Activated CD4-positive, alpha-beta memory T cell treated with anti-CD3 and anti-CD28 coated beads for 36 hours (primary cell): ENCODE measurements at regions not wholly inside any gene's neighbourhood (a gene's known extent, or its start where the extent isn't known, plus 50 kb on each side); places are given as distances from the start of the nearest gene placed in this dataset.
"Not testable (repeated sequence)": the region's sequence is repeated elsewhere in the genome, so short reads cannot be mapped to it uniquely, and the experiment has no call there.

ENCODE experiments used
- CTCF ChIA-PET: fragments of 350-600 bp; sonication (Branson Sonifier 250); formaldehyde crosslinking; loops from one replicate; lab custom pipeline; 2021; ENCODE audit warnings: antibody characterized with exemption, inconsistent platforms; lab: Charles Lee
- POLR2A ChIA-PET: fragments of 350-600 bp; sonication (Branson Sonifier 250); formaldehyde crosslinking; loops from one replicate; lab custom pipeline; 2021; ENCODE audit warnings: antibody characterized with exemption; lab: Charles Lee
- DNase-seq: peaks from one replicate; pipeline ENCODE4 v3.0.0-alpha.2; 2020
- H3K27ac Mint-ChIP-seq: one replicate; pipeline ENCODE4 v1.8.0; 2021; ENCODE audit warnings: mixed read lengths
- H3K27me3 Mint-ChIP-seq: one replicate; pipeline ENCODE4 v1.8.0; 2021; ENCODE audit warnings: mixed read lengths
- H3K36me3 Mint-ChIP-seq: one replicate; pipeline ENCODE4 v1.8.0; 2021; ENCODE audit warnings: mixed read lengths
- H3K4me1 Mint-ChIP-seq: one replicate; pipeline ENCODE4 v1.8.0; 2021; ENCODE audit warnings: low read depth, mixed read lengths
- H3K4me3 Mint-ChIP-seq: one replicate; pipeline ENCODE4 v1.8.0; 2021; ENCODE audit warnings: mild to moderate bottlenecking, mixed read lengths
- H3K9me3 Mint-ChIP-seq: one replicate; pipeline ENCODE4 v1.8.0; 2021; ENCODE audit warnings: mixed read lengths
- intact Hi-C: fragments of 100-400 bp; cut with micrococcal nuclease; formaldehyde crosslinking; loops from one replicate; pipeline ENCODE4 v1.15.1; 2023

- no peak for DNase-seq
- Mint-ChIP-seq H3K27ac (no peak overlapping the region), H3K4me3 (no peak overlapping the region), H3K27me3 (peaks cover 7% of the 10 kb centered on the region), H3K4me1 (no peaks in the 10 kb centered on the region), H3K9me3 (peaks cover 12% of the 10 kb centered on the region), H3K36me3 (peaks cover 2% of the 10 kb centered on the region)
- POLR2A ChIA-PET: no interaction called here
- CTCF ChIA-PET: no interaction called here
- intact Hi-C loops: no loop called here
Measured at GRCh38 chr6:6420107-6420506, 99.6 kb upstream of the F13A1 start.

- DNase-seq: no peak
- H3K9me3 Mint-ChIP-seq: peaks cover 3% of the 10 kb centered on the region
- H3K36me3 Mint-ChIP-seq: no peaks in the 10 kb centered on the region
- peaks cover 7% of the 10 kb centered on the region for H3K27me3 Mint-ChIP-seq
- H3K4me1 Mint-ChIP-seq: no peaks in the 10 kb centered on the region
- intact Hi-C loops: no loop called here
- no peak overlapping the region for H3K27ac Mint-ChIP-seq
- ChIA-PET POLR2A (no interaction called here), CTCF (no interaction called here)
- no peak overlapping the region for H3K4me3 Mint-ChIP-seq
Measured at GRCh38 chr6:6434151-6434550, 113.7 kb upstream of the F13A1 start.

GRCh38 chr6:6434723-6435122 is 114.3 kb upstream of the F13A1 start:
- DNase-seq: no peak
- Mint-ChIP-seq H3K4me3 (no peak overlapping the region), H3K27me3 (peaks cover 7% of the 10 kb centered on the region), H3K27ac (no peak overlapping the region), H3K9me3 (peaks cover 3% of the 10 kb centered on the region), H3K36me3 (no peaks in the 10 kb centered on the region), H3K4me1 (no peaks in the 10 kb centered on the region)
- intact Hi-C loops: no loop called here
- ChIA-PET CTCF (no interaction called here), POLR2A (no interaction called here)

DNA sequence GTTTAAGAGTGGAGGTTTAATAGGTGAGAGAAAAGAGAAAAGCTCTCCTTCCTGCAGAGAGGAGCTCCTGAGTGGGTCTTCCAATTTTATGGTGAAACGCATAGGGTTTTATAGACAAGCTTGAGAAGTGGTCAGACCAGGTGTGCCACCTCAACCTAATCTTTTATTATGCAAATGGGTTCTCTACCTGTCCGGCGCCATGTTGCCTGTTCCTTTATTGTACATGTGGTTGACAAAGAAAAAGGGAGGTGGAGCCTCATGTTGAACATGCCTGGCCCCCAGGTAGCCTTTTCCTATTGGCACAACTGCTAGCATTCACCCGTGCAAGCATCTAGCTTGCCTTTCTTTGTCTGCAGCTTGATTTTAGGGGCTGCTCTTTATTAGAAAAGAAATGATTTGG is 115.9 kb upstream of the F13A1 start:
- Mint-ChIP-seq H3K9me3 (peaks cover 3% of the 10 kb centered on the region), H3K27me3 (peaks cover 7% of the 10 kb centered on the region), H3K4me3 (no peak overlapping the region), H3K4me1 (no peaks in the 10 kb centered on the region), H3K36me3 (no peaks in the 10 kb centered on the region), H3K27ac (no peak overlapping the region)
- ChIA-PET POLR2A (no interaction called here), CTCF (no interaction called here)
- intact Hi-C loops: no loop called here
- no peak for DNase-seq

DNA sequence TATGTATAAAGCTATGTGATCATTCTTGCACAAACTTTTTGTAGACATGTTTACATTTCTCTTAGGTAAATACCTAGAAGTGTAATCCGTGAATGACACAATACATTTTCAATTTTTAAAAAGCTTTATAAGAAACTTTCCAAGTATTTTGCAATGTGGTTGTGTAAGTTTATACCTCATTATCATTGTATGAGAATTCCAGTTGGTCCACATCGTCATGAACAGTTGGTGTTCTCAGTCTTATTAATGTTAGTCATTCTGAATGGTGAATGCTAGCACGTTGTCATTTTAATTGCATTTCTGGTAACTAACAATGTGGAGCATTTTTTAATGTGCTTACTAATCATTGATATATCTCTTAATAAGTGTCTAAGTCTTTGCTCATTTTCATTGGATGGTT is 116.5 kb upstream of the F13A1 start:
- Mint-ChIP-seq H3K4me1 (no peaks in the 10 kb centered on the region), H3K36me3 (no peaks in the 10 kb centered on the region), H3K9me3 (peaks cover 3% of the 10 kb centered on the region), H3K27ac (no peak overlapping the region), H3K27me3 (peaks cover 7% of the 10 kb centered on the region), H3K4me3 (no peak overlapping the region)
- ChIA-PET CTCF (no interaction called here), POLR2A (no interaction called here)
- intact Hi-C loops: no loop called here
- no peak for DNase-seq

DNA sequence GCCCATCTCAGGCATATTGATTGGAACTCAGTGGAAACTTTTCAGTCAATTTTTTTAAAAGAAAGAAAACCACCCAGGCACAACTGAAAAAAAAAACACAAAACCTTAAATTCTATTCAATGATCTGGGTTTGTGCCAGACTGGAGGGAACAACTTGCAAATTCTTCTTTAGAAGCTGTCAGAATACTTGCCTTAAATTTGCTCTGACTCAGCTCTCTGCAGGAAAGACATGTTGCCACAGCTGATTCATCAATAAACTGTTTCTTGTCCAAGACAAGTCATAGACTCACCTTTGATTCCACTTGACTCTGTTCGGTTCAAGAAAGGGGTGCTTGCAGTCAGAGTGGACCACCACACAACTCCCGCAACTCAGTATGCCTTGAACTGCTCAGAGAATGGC is 117.8 kb upstream of the F13A1 start:
- Mint-ChIP-seq H3K4me3 (no peak overlapping the region), H3K9me3 (peaks cover 3% of the 10 kb centered on the region), H3K4me1 (no peaks in the 10 kb centered on the region), H3K27ac (no peak overlapping the region), H3K36me3 (no peaks in the 10 kb centered on the region), H3K27me3 (peaks cover 7% of the 10 kb centered on the region)
- ChIA-PET CTCF (no interaction called here), POLR2A (no interaction called here)
- DNase-seq: no peak
- intact Hi-C loops: no loop called here

GRCh38 chr6:6439778-6440177 is 119.3 kb upstream of the F13A1 start:
- H3K27me3 Mint-ChIP-seq: peaks cover 7% of the 10 kb centered on the region
- intact Hi-C loops: no loop called here
- CTCF ChIA-PET: no interaction called here
- H3K9me3 Mint-ChIP-seq: peaks cover 3% of the 10 kb centered on the region
- DNase-seq: no peak
- no peak overlapping the region for H3K4me3 Mint-ChIP-seq
- no peaks in the 10 kb centered on the region for H3K4me1 Mint-ChIP-seq
- H3K36me3 Mint-ChIP-seq: no peaks in the 10 kb centered on the region
- POLR2A ChIA-PET: no interaction called here
- H3K27ac Mint-ChIP-seq: no peak overlapping the region

GRCh38 chr6:6452002-6452401 is 131.5 kb upstream of the F13A1 start:
- H3K4me3 Mint-ChIP-seq: no peak overlapping the region
- POLR2A ChIA-PET: no interaction called here
- H3K4me1 Mint-ChIP-seq: no peaks in the 10 kb centered on the region
- no peaks in the 10 kb centered on the region for H3K36me3 Mint-ChIP-seq
- H3K27ac Mint-ChIP-seq: no peak overlapping the region
- peaks cover 4% of the 10 kb centered on the region for H3K27me3 Mint-ChIP-seq
- intact Hi-C loops: no loop called here
- CTCF ChIA-PET: no interaction called here
- H3K9me3 Mint-ChIP-seq: no peaks in the 10 kb centered on the region
- no peak for DNase-seq

DNA sequence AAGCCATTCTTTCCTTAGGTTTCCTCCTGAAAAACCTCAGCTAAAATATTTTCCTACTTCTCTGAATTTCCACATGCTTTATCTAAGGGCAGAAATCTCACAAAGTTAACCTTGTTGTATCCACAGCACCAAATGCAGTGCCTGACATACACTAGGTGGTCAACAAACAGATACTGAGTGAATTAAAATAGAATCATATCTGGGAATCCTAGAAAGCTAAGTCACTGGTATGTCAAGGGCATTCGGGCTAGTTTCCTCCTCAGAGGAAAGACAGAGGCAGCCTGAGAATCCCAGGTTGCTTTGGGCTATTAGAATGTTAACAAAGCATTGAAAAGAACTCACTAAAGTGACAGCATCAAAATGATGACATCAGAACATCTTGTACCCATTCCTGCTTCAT is 132.7 kb upstream of the F13A1 start:
- Mint-ChIP-seq H3K4me3 (no peak overlapping the region), H3K27me3 (peaks cover 12% of the 10 kb centered on the region), H3K9me3 (no peaks in the 10 kb centered on the region), H3K27ac (no peak overlapping the region), H3K4me1 (no peaks in the 10 kb centered on the region), H3K36me3 (no peaks in the 10 kb centered on the region)
- ChIA-PET CTCF (no interaction called here), POLR2A (no interaction called here)
- intact Hi-C loops: no loop called here
- DNase-seq: no peak

DNA sequence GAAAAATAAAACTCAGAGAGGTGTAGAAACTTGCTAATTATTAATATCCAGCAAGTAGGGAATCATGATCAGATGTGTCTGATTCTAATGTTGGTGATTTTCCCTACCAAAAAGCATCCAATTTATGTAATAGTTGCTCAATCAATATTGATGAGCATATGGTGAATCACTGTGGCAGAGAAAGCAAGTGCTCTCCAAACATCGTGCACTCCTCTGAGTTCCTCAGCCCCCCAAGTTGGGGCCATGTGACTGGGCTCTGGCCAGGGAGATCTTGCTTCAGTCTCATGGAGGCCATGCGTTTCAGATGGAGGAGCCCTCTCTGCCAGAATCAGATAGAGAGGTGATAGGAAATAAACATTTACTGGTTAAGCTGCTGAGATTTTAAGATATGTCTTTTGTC is 133.2 kb upstream of the LY86 start:
- intact Hi-C loops: no loop called here
- ChIA-PET CTCF (no interaction called here), POLR2A (no interaction called here)
- Mint-ChIP-seq H3K27ac (no peak overlapping the region), H3K36me3 (no peaks in the 10 kb centered on the region), H3K9me3 (peaks cover 5% of the 10 kb centered on the region), H3K27me3 (peaks cover 24% of the 10 kb centered on the region), H3K4me1 (no peaks in the 10 kb centered on the region), H3K4me3 (no peak overlapping the region)
- DNase-seq: no peak

DNA sequence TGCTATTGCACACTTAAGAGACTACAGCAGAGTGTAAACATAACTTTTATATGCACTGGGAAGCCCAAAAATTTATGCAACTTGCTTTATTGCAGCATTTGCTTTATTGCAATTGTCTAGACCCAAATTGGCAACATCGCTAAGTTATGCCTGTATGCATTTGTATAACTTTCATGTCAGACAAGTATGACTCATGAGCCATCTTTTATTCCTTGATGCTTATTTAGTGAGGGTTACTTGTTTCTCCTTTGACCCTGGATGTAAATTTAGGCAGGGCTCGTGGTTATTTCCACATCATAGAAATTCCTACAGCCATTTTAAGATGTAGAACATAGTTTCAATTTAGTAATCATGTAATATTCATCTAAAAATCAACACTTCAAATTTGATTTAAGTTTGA is 130.3 kb upstream of the LY86 start:
- no peaks in the 10 kb centered on the region for H3K4me1 Mint-ChIP-seq
- ChIA-PET CTCF (no interaction called here), POLR2A (interaction anchor here (0.5 kb wide), 1 partner anchor 1396 kb away, joined by 3 read pairs; no protein-coding TSS in a partner anchor)
- H3K27ac Mint-ChIP-seq: no peak overlapping the region
- peaks cover 37% of the 10 kb centered on the region for H3K27me3 Mint-ChIP-seq
- no peak overlapping the region for H3K4me3 Mint-ChIP-seq
- no peaks in the 10 kb centered on the region for H3K36me3 Mint-ChIP-seq
- intact Hi-C loops: no loop called here
- peaks cover 5% of the 10 kb centered on the region for H3K9me3 Mint-ChIP-seq
- DNase-seq: no peak

DNA sequence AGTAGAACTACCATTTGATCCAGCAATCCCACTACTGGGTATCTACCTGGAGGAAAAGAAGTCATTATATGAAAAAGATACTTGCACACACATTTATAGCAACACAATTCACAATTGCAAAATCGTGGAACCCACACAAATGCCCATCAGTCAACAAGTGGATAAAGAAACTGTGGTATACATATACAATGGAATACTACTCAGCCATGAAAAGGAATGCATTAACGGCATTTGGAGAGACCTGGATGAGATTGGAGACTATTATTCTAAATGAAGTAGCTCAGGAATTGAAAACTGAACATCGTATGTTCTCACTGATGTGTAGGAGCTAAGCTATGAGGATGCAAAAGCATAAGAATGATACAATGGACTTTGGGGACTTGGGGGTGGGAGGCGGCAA is 128.6 kb upstream of the LY86 start:
- H3K36me3 Mint-ChIP-seq, POLR2A ChIA-PET, H3K4me3 Mint-ChIP-seq, CTCF ChIA-PET, H3K9me3 Mint-ChIP-seq, H3K4me1 Mint-ChIP-seq, DNase-seq, intact Hi-C loops, H3K27ac Mint-ChIP-seq: not testable (repeated sequence)
- H3K27me3 Mint-ChIP-seq: peaks cover 36% of the 10 kb centered on the region

- Mint-ChIP-seq H3K27me3 (peaks cover 36% of the 10 kb centered on the region), H3K4me1 (no peaks in the 10 kb centered on the region), H3K9me3 (peaks cover 5% of the 10 kb centered on the region), H3K27ac (no peak overlapping the region), H3K4me3 (no peak overlapping the region), H3K36me3 (no peaks in the 10 kb centered on the region)
- ChIA-PET CTCF (no interaction called here), POLR2A (no interaction called here)
- DNase-seq: no peak
- intact Hi-C loops: no loop called here
Measured at GRCh38 chr6:6460416-6460815, 128.1 kb upstream of the LY86 start.

DNA sequence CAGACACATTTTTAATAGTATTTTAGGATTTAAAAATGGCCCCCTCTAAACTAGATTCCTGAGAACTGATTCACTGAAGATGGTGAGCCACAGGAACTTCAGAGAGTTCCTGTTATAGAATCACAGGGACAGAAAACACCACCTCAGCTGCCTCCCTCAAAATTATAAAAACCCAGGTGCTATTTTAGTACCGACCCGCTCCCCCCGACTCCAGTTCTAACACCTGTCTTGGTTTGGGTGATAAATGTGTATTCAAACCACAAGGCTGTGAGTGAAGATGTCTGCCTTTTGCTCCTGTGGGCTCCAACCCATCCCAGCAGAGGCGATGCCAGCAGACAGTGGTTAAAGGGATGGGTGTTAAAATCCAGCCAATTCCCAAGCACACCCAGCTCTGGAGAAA is 127.4 kb upstream of the LY86 start:
- ChIA-PET POLR2A (no interaction called here), CTCF (no interaction called here)
- Mint-ChIP-seq H3K4me1 (no peaks in the 10 kb centered on the region), H3K36me3 (no peaks in the 10 kb centered on the region), H3K4me3 (no peak overlapping the region), H3K9me3 (peaks cover 5% of the 10 kb centered on the region), H3K27me3 (peaks cover 36% of the 10 kb centered on the region), H3K27ac (no peak overlapping the region)
- intact Hi-C loops: no loop called here
- no peak for DNase-seq
